MCF 10A (cell line): ENCODE measurements at regions not wholly inside any gene's neighbourhood (a gene's known extent, or its start where the extent isn't known, plus 50 kb on each side); places are given as distances from the start of the nearest gene placed in this dataset.

Experiments
- BruUV-seq: library from RNA; stranded (reverse); fragments of 400-500 nt; replicated peaks from 2 replicates; lab custom pipeline; 2021; lab: Mats Ljungman, UMichigan
- CTCF ChIA-PET: fragments of 300-600 bp; sonication (Branson Sonifier 250); formaldehyde crosslinking; extraction: SDS; loops from one replicate; lab custom pipeline; 2021; ENCODE audit warnings: antibody characterized with exemption, inconsistent platforms; lab: Yijun Ruan, JAX
- POLR2A ChIA-PET: fragments of 300-600, 350-650 bp; sonication (Branson Sonifier 250); formaldehyde crosslinking; extraction: SDS; loops from one replicate; lab custom pipeline; 2020; ENCODE audit warnings: antibody characterized with exemption, inconsistent platforms; lab: Yijun Ruan, JAX
- DNase-seq: peaks from one replicate; pipeline ENCODE4 v3.0.0-alpha.2; 2018; ENCODE audit not compliant: unreplicated experiment
- H3K27ac Mint-ChIP-seq: one replicate; pipeline ENCODE4 v1.8.0; 2022; ENCODE audit warnings: mild to moderate bottlenecking, low read depth, mixed read lengths; ENCODE audit not compliant: unreplicated experiment
- H3K27me3 Mint-ChIP-seq: one replicate; pipeline ENCODE4 v1.8.0; 2022; ENCODE audit warnings: mixed read lengths; ENCODE audit not compliant: insufficient read depth, unreplicated experiment
- H3K36me3 Mint-ChIP-seq: one replicate; pipeline ENCODE4 v1.8.0; 2022; ENCODE audit warnings: mild to moderate bottlenecking, moderate library complexity, mixed read lengths; ENCODE audit not compliant: insufficient read depth, unreplicated experiment
- H3K4me1 Mint-ChIP-seq: one replicate; pipeline ENCODE4 v1.8.0; 2022; ENCODE audit warnings: mixed read lengths; ENCODE audit not compliant: insufficient read depth, unreplicated experiment
- H3K4me3 Mint-ChIP-seq: one replicate; pipeline ENCODE4 v1.8.0; 2022; ENCODE audit warnings: mild to moderate bottlenecking, moderate library complexity, mixed read lengths; ENCODE audit not compliant: unreplicated experiment
- H3K9me3 Mint-ChIP-seq: one replicate; pipeline ENCODE4 v1.8.0; 2022; ENCODE audit warnings: mixed read lengths; ENCODE audit not compliant: unreplicated experiment
- CTCF ChIP-seq: fragments of 200-600 bp; IDR thresholded peaks from one replicate; pipeline ENCODE4 v1.8.0; 2022; ENCODE audit warnings: antibody characterized with exemption, mild to moderate bottlenecking; ENCODE audit not compliant: unreplicated experiment
- intact Hi-C: fragments of 100-400 bp; cut with micrococcal nuclease; formaldehyde crosslinking; loops from 2 replicates; pipeline ENCODE4 v1.14.1; 2022

- Mint-ChIP-seq H3K27me3 (peaks cover 25% of the 10 kb centered on the region), H3K36me3 (no peaks in the 10 kb centered on the region), H3K4me3 (no peak overlapping the region), H3K27ac (no peak overlapping the region), H3K4me1 (no peaks in the 10 kb centered on the region), H3K9me3 (no peaks in the 10 kb centered on the region)
- TF ChIP-seq CTCF = no peak
- no peak for DNase-seq
- ChIA-PET POLR2A (no interaction called here), CTCF (interaction anchor here (1.1 kb wide), 1 partner anchor 30 kb away, joined by 3 read pairs; no protein-coding TSS in a partner anchor)
- intact Hi-C loops = no loop called here
- BruUV-seq = no TSS peak
These were observed 243.6 kb downstream of the ZIC4 start for GRCh38 chr3:147162743-147163142.

GRCh38 chr3:147161833-147162232 is 244.5 kb downstream of the ZIC4 start:
- no peak for TF ChIP-seq CTCF
- Mint-ChIP-seq H3K27me3 (peaks cover 34% of the 10 kb centered on the region), H3K9me3 (no peaks in the 10 kb centered on the region), H3K4me1 (no peaks in the 10 kb centered on the region), H3K4me3 (no peak overlapping the region), H3K27ac (no peak overlapping the region), H3K36me3 (no peaks in the 10 kb centered on the region)
- intact Hi-C loops = no loop called here
- CTCF ChIA-PET = no interaction called here
- BruUV-seq = no TSS peak
- POLR2A ChIA-PET = no interaction called here
- no peak for DNase-seq

- peaks cover 43% of the 10 kb centered on the region for H3K27me3 Mint-ChIP-seq
These were observed 245.4 kb downstream of the ZIC4 start for GRCh38 chr3:147160984-147161383.

GRCh38 chr3:147159141-147159540 is 247.2 kb downstream of the ZIC4 start:
- ChIA-PET CTCF (interaction anchor here (0.7 kb wide), 1 partner anchor 417 kb away, joined by 3 read pairs; no protein-coding TSS in a partner anchor), POLR2A (no interaction called here)
- Mint-ChIP-seq H3K27me3 (peaks cover 49% of the 10 kb centered on the region), H3K4me3 (no peak overlapping the region), H3K4me1 (no peaks in the 10 kb centered on the region), H3K27ac (no peak overlapping the region), H3K36me3 (no peaks in the 10 kb centered on the region), H3K9me3 (no peaks in the 10 kb centered on the region)
- DNase-seq = no peak
- no TSS peak for BruUV-seq
- intact Hi-C loops = no loop called here
- TF ChIP-seq CTCF = no peak

More at GRCh38 chr3:147160984-147161383, 245.4 kb downstream of the ZIC4 start:
- no peak for DNase-seq
- TF ChIP-seq CTCF = no peak
- H3K27ac Mint-ChIP-seq = no peak overlapping the region
- ChIA-PET CTCF (no interaction called here), POLR2A (no interaction called here)
- H3K36me3 Mint-ChIP-seq = no peaks in the 10 kb centered on the region
- H3K9me3 Mint-ChIP-seq = no peaks in the 10 kb centered on the region
- no peak overlapping the region for H3K4me3 Mint-ChIP-seq
- intact Hi-C loops = no loop called here
- no TSS peak for BruUV-seq
- H3K4me1 Mint-ChIP-seq = no peaks in the 10 kb centered on the region
